Parathyroid adenoma (tissue), 2 donors: ENCODE measurements at regions not wholly inside any gene's neighbourhood (a gene's known extent, or its start where the extent isn't known, plus 50 kb on each side); places are given as distances from the start of the nearest gene placed in this dataset.
"Not testable (repeated sequence)": the region's sequence is repeated elsewhere in the genome, so short reads cannot be mapped to it uniquely, and the experiment has no call there.

ENCODE experiments used
- H2AFZ ChIP-seq: fragments of 300-600 bp; sonication (generic); one replicate; pipeline ENCODE4 v1.7.0; 2017; ENCODE audit warnings: antibody characterized with exemption, mild to moderate bottlenecking
- H3K27ac ChIP-seq: fragments of 300-600 bp; sonication (generic); one replicate; pipeline ENCODE4 v1.7.0; 2017
- H3K27me3 ChIP-seq: fragments of 300-600 bp; sonication (generic); one replicate; pipeline ENCODE4 v1.7.0; 2017; ENCODE audit warnings: low read length; ENCODE audit not compliant: control insufficient read depth, insufficient read depth
- H3K36me3 ChIP-seq: fragments of 300-600 bp; sonication (generic); one replicate; pipeline ENCODE4 v1.7.0; 2017; ENCODE audit warnings: low read length; ENCODE audit not compliant: control insufficient read depth, insufficient read depth
- H3K4me1 ChIP-seq: fragments of 300-600 bp; sonication (generic); one replicate; pipeline ENCODE4 v1.7.0; 2017; ENCODE audit warnings: control low read depth
- H3K4me2 ChIP-seq: fragments of 300-600 bp; sonication (generic); one replicate; pipeline ENCODE4 v1.7.0; 2017; ENCODE audit warnings: low read length
- H3K4me3 ChIP-seq: fragments of 300-600 bp; sonication (generic); one replicate; pipeline ENCODE4 v1.7.0; 2017; ENCODE audit warnings: low read depth, low read length
- H3K79me2 ChIP-seq: fragments of 300-600 bp; sonication (generic); one replicate; pipeline ENCODE4 v1.7.0; 2017; ENCODE audit warnings: control low read depth
- H3K9ac ChIP-seq: fragments of 300-600 bp; sonication (generic); one replicate; pipeline ENCODE4 v1.7.0; 2017; ENCODE audit warnings: mild to moderate bottlenecking
- H3K9me3 ChIP-seq: fragments of 300-600 bp; sonication (generic); one replicate; pipeline ENCODE4 v1.7.0; 2017; ENCODE audit warnings: low read length; ENCODE audit not compliant: control insufficient read depth
- CTCF ChIP-seq: fragments of 300-600 bp; sonication (generic); IDR thresholded peaks from one replicate; pipeline ENCODE4 v1.7.0; 2017; ENCODE audit warnings: antibody characterized with exemption, mild to moderate bottlenecking
- donor health status: primary hyperparathyroidism.

GRCh38 chr17:5897275-5897911 lies 172.8 kb upstream of the WSCD1 start:
- Histone ChIP-seq H3K9ac (no peak overlapping the region), H3K27me3 (no peaks in the 10 kb centered on the region), H3K27ac (no peak overlapping the region), H3K4me1 (no peaks in the 10 kb centered on the region), H3K36me3 (no peaks in the 10 kb centered on the region), H3K4me3 (no peak overlapping the region), H3K4me2 (no peak overlapping the region), H3K9me3 (no peaks in the 10 kb centered on the region), H2AFZ (no peak overlapping the region), H3K79me2 (no peaks in the 10 kb centered on the region)
- no peak for TF ChIP-seq CTCF

GRCh38 chr17:5897981-5898380 lies 172.2 kb upstream of the WSCD1 start:
- H3K36me3 ChIP-seq, H3K4me1 ChIP-seq, H3K27me3 ChIP-seq, H3K79me2 ChIP-seq, H3K9me3 ChIP-seq, H3K9ac ChIP-seq, H3K27ac ChIP-seq, H3K4me2 ChIP-seq, H2AFZ ChIP-seq, H3K4me3 ChIP-seq: not testable (repeated sequence)

- H3K79me2 ChIP-seq: no peaks in the 10 kb centered on the region
- TF ChIP-seq CTCF: no peak
- no peaks in the 10 kb centered on the region for H3K36me3 ChIP-seq
- no peak overlapping the region for H3K4me3 ChIP-seq
- no peaks in the 10 kb centered on the region for H3K4me1 ChIP-seq
- H3K4me2 ChIP-seq: no peak overlapping the region
- no peaks in the 10 kb centered on the region for H3K27me3 ChIP-seq
- no peak overlapping the region for H3K27ac ChIP-seq
- no peaks in the 10 kb centered on the region for H3K9me3 ChIP-seq
- no peak overlapping the region for H2AFZ ChIP-seq
- no peak overlapping the region for H3K9ac ChIP-seq
Measured at GRCh38 chr17:5898406-5898805, 171.8 kb upstream of the WSCD1 start.

GRCh38 chr17:5899496-5900195 lies 170.5 kb upstream of the WSCD1 start:
- no peak overlapping the region for H2AFZ ChIP-seq
- H3K4me2 ChIP-seq: no peak overlapping the region
- no peaks in the 10 kb centered on the region for H3K27me3 ChIP-seq
- TF ChIP-seq CTCF: no peak
- H3K4me1 ChIP-seq: no peaks in the 10 kb centered on the region
- no peak overlapping the region for H3K27ac ChIP-seq
- no peaks in the 10 kb centered on the region for H3K36me3 ChIP-seq
- no peak overlapping the region for H3K4me3 ChIP-seq
- no peaks in the 10 kb centered on the region for H3K79me2 ChIP-seq
- no peak overlapping the region for H3K9ac ChIP-seq
- no peaks in the 10 kb centered on the region for H3K9me3 ChIP-seq

GRCh38 chr17:5901731-5902130 lies 168.4 kb upstream of the WSCD1 start:
- H3K79me2 ChIP-seq: no peaks in the 10 kb centered on the region
- H3K27me3 ChIP-seq: no peaks in the 10 kb centered on the region
- no peak overlapping the region for H3K9ac ChIP-seq
- no peak overlapping the region for H3K4me2 ChIP-seq
- H3K4me1 ChIP-seq: no peaks in the 10 kb centered on the region
- no peak overlapping the region for H2AFZ ChIP-seq
- no peaks in the 10 kb centered on the region for H3K36me3 ChIP-seq
- H3K27ac ChIP-seq: no peak overlapping the region
- H3K4me3 ChIP-seq: no peak overlapping the region
- no peak for TF ChIP-seq CTCF
- H3K9me3 ChIP-seq: no peaks in the 10 kb centered on the region
